Activated naive CD4-positive, alpha-beta T cell treated with anti-CD3 and anti-CD28 coated beads, Interleukin-2, amount 50 U/mL, for 16 hours (primary cell): ENCODE measurements at regions not wholly inside any gene's neighbourhood (a gene's known extent, or its start where the extent isn't known, plus 50 kb on each side); places are given as distances from the start of the nearest gene placed in this dataset.
"Not testable (repeated sequence)": the region's sequence is repeated elsewhere in the genome, so short reads cannot be mapped to it uniquely, and the experiment has no call there.

Experiments used
- DNase-seq: peaks from one replicate; pipeline ENCODE4 v3.0.0-alpha.2; 2020

DNA sequence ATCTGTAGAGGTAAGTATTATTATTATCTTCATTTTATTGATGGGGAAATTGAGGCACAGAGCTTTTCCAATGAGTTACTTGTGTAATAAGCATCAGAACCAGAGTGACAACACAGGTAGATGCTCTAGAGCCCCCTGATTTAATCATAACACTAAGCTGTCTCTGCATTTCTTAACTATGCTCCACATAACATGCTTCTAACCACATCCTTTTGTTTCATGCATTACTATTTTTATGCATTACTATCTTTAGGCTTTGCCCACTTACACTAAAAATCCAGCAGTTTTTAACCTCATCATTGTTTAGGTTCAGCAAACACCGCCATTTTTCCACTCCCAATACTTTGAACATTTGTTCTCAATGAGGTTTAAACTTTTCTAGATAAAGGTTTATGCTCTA, 1900.8 kb upstream of the PCDH10 start:
- no peak for DNase-seq

DNA sequence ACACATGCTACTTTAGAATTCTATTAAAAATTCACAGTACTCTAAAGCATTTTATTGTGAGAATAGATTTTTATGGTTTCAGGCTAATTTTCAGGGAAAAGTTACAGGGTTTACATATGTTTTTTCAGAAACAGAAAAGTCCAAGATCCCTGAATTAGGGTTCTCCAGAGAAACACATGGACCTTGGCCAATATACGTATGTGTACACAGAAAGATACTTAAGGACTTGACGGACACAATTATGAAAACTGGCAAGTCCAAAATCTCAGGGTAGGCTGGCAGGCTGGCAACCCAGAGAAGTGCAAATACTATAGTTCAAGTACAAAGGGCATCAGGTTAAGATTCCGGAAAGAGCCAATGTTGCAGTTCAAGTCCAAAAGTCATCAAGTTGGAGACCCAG, 1897.8 kb upstream of the PCDH10 start:
- no peak for DNase-seq

DNA sequence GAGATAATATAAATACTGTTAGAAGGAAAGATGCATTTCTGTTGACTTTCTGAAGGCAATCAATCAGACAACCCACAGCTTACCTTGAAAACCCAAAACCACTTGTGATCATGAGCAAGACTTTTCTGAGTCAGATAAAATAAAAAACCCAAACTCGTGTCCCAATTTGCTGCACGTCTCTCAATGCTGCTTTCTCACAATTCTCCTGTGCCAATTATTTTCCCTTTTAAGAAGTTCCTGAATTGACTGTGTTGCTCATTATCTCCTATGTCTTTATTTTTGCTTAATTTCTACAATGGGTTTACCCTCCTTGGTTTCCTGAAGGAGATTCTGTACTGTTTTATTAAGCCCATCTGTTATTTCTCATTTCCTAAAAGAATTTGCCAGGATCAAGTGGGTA, 1891.9 kb upstream of the PCDH10 start:
- DNase-seq: no peak

DNA sequence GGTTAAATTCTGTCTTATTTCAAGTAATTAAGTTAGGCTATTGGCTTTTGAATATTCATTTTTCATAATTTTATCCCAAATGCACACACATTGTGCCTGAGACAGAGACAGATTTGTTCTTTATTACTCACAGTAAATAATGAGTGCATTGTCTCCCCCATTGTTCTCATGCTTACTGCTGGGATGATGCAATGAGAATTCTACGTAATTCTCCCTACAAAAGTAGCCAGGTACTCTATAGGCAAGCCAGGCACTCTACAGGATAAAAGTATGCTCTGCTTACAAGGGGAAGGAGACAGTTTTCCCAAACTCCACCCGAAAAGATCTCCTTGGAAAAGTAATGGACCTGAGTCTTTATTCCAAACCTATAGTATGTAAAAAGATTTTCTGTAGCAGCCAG, 1890.7 kb upstream of the PCDH10 start:
- no peak for DNase-seq

DNA sequence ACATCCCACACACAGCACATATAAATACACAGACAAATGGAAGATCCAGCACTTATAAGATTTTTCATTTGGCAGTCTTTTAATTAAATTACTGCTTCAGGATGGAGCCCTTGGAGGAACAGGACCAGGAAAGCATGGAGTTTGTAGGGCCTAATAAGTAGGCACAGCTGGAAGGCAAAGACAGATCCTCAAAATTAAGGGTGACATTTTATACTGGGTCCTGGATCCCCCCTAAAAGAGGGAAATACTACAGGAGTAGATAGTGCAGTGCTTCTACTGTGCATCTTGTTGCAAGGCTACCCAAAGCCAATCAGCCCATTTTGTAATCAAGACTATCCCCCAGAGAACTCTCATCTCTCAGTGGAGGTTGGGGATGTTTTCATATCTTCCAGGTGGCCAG, 1860.7 kb upstream of the PCDH10 start:
- no peak for DNase-seq

DNA sequence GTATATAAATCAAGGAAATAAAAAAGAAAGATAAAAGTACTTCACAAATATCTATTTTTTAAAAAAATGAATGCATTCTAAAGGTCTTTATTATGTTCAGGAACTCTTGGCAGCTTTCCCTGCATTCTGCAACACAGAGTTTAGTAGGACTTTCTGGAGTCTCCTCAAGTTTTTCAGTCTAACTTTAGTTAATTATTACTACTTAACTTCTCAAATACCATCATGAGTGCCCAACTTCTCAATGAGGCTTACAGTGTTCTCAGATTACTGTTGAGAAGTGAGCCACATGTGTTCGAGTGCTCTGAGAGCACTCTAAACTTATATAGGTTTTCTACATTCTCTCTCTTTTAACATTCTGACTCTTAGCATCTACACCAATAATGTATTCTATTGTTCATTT, 1852.9 kb upstream of the PCDH10 start:
- no peak for DNase-seq

DNA sequence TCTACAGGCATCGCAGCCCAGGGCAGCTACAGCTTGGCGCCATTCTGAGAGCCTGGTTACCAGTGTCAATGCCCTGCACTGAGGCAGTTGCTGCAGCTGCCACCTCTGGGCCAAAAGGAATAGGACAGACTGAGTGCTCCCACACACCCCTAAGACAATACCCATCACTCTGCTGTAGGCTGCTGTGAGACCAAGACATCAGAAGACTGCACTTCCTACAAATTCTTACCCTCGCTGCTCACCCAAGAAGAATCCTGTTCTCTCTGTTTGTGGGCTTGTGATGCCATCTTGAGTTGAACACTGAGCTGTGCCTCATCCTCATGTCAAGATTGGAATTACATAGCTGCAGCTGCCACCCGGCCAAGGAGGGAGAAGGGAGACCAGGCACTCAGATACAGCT, 1847.0 kb upstream of the PCDH10 start:
- DNase-seq: no peak

DNA sequence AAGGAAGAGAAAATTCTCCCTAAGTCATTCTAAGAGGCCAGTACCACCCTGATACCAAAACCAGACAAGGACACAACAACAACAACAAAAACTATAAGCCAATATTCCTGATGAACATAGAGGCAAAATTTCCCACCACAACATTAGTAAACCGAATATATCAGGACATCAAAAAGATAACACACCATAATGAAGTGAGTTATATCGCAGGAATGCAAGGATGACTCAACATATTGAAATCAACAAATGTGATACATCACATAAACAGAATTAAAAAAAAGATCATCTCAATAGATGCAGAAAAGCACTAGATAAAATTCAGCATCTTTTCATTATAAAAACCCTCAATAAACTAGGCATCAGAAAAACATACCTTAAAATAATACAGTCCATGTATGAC, 1844.4 kb upstream of the PCDH10 start:
- DNase-seq: no peak

DNA sequence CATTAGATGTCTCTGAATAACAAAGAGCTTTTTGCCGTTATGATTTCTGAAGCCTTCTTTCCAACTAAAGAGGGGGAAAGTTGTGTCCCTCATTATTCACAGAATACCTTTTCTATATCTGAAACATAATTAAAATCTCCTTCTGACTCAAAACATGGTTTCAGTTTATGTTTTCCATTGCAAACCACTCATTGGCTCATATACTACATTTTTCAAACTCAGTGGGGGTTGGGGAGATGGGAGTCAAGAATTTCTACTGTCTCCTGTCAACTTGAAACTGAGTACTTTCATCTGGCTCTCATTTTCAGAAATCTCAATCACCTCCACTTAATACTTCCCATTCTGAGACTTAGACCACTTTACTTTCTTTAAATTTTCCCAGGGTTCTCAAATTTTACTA, 1839.5 kb upstream of the PCDH10 start:
- DNase-seq: no peak

DNA sequence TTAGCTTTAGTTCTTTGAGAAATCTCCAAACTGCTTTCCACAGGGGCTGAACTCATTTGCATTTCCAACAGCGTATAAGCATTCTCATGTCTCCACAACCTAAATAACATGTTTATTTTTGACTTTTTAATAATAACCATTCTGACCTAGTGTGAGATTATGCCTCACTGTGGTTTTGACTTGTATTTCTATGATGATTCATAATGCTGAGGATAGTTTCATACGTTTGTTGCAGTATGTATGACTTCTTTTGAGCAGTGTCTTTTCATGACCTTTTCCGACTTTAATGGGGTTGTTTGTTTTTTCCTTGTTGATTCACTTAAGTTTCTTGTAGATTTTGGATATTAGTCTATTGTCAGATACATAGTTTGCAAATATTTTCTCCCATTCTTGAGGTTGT, 1833.0 kb upstream of the PCDH10 start:
- no peak for DNase-seq

DNA sequence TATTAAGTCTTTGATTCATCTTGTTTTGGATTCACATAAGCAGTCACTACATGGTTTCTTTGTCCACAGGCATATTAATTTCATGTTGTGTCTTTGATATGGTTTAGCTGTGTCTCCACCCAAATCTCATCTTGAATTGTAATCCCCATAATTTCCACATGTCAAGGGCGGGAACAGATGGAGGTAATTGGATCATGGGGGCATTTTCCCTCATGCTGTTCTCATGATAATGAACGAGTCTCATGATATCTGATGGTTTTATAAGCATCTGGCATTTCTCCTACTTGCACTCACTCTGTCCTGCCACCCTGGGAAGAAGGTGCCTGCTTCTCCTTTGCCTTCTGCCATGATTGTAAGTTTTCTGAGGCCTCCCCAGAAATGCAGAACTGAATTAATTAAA, 1811.2 kb upstream of the PCDH10 start:
- DNase-seq: no peak

DNA sequence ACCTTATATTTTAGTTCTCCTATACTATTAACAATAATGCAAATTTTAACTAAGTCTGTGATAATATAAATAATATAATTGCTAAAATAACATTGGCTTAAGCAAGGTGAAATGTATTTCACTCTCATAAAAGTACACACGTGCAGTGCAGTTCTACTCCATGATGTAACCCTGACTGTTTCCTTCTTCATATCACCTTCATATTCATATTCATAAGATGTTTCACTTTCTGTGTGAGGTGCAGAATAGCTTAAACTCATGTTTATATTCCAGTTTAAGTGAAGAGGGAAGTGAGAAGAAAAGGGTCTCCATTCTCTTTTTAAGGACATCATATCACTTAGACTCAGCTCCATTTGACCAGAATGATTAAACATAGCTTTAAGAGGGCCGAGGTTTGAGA, 1810.0 kb upstream of the PCDH10 start:
- no peak for DNase-seq

DNA sequence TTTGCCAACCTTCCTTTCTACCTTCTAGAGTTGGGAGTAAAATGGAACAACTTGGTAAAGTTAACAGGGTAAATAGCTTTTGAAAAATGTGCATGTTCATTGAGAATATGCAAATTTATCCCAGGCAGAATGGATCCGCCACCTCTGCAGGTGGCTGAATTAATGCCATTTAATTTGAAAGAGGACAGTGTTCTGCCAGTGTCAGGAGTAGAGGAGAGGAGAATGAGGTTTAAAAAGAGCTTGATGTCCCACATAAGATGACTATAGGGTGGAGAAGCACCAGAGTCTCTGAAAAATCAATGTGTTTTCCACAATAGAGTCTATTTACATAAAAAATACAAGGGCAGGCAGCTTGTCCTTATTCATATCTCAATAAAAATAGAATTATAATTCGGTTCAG, 1804.3 kb upstream of the PCDH10 start:
- DNase-seq: no peak

DNA sequence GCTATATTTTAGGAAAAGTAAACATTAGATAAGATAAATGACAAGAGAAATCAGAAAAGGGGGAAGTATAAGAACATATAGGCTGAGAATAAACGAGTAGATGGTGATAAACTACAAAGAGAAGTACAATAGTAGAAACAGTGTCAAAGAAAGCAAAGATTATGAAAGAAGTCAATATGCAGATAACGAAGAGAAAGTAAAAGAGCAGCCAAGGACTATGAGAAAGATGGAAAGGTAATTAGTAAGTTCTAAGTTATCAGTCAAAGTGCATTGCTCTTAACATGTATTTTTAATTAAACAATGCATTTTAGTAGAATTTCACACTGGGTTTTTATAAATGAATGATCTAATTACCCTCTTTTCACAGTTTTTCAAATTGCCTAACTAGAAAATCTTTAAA, 1801.3 kb upstream of the PCDH10 start:
- no peak for DNase-seq

DNA sequence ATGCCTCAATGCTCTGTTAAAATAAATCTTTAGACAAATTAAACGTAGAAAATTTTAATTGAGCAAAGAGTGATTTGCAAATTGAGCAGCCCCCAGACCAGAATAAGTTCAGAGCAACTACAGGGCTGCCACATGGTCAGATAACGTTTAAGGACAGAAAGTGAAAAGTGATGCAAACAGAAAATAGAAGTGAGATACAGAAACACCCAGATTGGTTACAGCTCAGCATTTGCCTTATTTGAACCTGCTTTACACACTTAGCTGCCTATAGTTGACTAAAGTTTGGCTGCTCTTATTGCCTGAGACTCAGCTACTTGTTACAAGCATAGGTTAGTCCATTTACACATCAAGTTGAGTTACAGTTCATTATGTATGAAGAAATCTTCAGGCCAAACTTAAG, 1800.8 kb upstream of the PCDH10 start:
- no peak for DNase-seq

DNA sequence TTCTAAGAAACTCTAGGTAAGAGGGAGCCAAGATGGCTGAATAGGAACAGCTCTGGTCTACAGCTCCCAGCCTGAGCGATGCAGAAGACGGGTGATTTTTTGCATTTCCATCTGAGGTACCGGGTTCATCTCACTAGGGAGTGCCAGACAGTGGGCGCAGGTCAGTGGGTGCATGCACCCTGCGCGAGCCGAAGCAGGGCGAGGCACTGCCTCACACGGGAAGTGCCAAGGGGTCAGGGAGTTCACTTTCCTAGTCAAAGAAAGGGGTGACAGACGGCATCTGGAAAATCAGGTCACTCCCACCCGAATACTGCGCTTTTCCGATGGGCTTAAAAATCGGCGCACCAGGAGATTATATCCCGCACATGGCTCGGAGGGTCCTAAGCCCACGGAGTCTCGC, 1796.7 kb upstream of the PCDH10 start:
- not testable (repeated sequence) for DNase-seq

DNA sequence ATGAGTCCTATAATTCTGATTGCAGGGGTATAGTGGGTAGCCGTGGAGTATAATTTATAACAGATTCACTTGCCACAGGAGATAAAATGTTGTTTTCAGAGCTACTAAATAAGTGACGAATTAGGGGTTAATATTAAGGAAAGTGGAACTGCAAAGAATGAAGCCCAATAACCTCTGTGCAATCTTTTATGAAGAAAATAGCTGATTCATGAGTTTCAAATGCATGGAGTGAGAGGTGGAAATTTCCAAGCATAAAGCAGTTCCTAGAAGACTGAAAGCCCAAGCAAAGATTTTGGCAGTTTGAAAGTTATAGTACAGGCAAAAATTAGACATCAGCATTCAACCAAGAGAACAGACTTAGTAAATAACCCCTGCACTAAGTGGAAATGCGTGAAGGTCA, 1782.4 kb upstream of the PCDH10 start:
- no peak for DNase-seq

DNA sequence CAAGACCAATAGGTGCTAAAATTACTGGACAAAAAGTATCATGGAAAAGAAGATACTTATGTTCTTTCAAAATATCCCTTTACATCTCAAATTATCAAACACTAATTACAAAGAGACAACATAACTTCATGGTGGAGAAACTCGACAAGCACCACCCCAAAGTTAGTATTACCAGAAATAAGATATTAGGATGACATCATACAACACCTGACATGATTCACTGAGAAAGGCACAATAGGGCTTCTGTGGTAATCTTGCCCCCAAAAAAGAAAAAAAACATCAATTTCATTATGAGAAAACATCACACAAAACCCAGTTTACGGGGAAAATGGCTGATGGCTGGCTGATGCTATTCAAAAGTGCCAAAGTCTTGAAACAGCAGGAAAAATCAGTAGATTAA, 1781.7 kb upstream of the PCDH10 start:
- no peak for DNase-seq

DNA sequence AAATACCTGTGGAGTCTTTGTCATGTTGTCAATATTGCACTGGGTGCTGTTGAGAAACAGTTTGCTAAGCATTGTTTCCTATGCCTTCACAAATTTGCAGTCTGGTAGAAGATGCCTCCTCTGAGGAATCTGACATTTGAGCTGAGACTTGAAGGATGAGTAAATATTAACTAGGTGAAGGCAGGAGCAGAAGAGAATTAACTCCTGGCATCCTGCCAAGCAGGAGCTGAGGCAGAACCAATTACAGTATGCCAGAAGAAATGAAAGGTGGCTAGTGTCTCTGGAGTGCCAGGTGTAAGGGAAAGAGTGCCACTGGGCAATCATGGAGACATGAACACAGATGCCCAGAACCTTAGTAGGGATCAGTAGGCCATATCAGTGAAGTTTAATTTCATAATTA, 1778.2 kb upstream of the PCDH10 start:
- DNase-seq: no peak

DNA sequence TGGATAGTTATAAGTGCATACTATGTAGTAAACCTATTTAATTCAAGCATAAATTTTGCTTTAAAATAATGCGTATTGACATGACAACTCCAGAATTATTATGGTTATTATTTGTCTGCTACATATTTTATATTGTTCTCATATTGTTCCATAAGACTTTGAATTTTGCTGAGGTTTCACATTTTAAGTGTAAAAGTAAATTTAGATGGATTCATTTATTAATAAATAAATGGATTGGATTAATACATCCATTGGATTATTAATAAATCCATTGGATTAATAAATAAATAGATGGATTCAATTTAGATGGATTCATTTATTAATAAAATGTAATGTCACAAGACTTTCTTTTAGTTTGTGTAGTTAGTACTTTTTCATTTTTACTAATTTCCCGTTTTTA, 1768.0 kb upstream of the PCDH10 start:
- DNase-seq: no peak

DNA sequence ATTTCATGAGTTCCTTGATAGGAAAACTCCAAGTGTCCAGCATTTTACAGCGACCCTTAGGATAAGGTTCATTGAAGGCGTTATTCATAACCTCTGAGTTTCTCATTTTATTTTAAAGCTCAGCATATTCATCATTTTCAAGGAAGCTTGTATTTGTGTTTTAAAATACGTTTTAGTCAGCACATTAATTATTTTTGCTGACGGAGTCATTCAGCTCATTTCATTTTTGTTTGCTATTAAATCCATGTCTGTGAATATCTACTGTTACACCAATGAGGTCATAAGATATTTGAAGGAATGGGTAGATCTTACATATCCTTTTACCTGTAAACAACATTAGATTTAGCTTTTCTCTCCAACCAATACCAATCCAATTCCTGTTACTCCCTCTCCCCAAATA, 1766.3 kb upstream of the PCDH10 start:
- DNase-seq: no peak

DNA sequence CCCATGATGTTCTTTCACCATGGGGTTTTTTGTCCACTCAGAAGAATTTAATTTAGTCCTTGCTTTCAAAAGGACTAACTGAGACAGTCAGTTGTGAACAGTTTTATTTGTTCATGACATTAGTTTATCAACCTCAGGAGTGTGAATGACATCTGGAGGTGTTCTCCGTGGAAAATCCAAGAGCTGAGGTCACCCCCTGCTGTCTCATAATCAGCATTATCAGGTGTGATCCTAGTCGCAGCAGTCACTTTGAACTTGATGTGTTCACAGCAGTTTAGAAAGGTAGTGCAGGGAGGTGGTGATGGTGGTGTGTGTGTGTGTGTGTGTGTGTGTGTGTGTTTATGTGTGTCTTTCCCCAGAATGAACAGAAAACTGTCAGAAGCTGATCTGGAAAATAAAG, 1760.8 kb upstream of the PCDH10 start:
- DNase-seq: no peak

DNA sequence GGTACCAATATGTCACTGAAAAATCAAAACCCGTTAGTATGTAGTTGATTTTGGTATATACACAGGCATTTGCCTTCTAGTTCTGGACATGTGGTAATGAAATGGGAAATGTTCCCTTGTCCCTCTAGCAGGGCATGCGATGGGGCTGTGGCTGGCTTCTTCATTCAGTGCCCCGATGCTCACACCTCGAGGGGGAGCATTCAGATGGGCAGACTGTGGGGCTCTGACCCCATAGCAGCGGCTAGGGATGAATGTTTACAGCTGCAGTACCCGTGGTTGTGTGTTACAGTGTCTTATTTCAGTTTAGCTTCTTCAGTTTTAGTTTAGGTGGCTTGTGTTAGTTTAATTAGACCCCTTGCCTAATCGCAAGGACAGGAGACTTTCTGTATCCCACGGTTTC, 1741.0 kb upstream of the PCDH10 start:
- DNase-seq: no peak

DNA sequence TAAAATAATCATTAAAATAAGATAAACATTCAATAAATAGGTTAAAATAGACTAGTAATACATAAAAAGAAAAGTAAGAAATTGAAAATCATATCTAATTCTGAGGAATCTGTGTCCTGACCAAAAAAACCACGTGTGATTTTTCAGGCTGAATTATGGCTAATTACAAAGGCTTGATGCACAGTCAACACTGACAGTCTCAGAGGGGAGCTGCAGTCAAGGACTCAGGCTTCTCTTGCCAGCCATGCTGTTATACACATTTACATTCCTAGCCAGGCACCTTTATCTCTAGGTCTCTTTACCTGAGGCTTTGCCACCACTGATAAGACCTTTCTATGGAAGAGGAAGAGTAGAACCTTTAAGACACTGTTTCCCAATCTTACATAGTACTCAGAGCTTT, 1737.7 kb upstream of the PCDH10 start:
- DNase-seq: no peak

DNA sequence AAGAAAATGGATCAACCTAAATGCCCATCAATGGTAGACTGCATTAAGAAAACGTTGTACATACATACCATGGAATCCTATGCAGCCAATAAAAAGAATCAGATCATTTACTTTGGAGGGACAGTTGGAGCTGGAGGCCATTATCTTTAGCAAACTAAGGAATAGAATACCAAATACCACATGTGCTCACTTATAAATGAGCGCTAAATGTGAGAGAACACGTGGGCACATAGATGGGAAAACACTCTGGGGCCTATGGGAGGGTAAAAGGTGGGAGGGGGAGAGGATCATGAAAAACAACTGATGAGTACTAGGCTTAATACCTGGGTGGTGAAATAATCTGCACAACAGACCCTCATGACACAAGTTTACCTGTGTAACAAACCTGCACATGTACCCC, 1729.9 kb upstream of the PCDH10 start:
- DNase-seq: no peak

DNA sequence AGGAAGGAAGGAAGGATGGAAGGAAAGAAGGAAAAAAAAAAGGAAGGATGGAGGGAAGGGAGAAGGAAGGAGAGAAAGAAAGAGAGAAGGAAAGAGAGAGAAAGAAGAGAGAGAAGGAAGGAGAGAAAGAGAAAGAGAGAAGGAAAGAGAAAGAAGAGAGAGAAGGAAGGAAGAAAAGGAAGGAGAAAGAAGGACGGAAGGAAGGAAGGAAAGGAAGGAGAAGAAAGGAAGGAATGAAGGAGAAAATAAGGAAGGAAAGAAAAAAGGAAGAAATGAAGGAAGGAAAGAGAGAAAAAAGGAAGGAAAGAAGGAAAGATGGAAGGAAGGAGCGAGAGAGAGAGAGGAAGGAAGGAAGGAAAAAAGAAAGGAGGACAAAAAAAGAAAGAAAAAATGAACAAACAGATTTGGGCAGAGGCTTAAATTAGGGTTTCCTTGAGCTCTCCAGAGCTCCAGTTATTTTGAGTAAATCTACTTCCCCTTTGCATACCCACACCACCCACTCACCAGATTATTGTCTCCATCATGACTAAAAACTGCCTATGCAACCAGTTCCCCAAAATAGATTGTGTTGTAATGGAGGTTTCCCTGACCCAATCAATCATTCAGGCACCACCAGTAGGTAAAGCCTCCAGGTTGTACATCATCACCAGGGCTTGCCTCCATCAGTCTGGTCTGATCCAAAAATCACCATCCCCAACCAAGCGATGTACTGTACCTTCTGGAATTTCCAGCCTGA, 1722.9 kb upstream of the PCDH10 start:
- no peak for DNase-seq
